NCI-H146 treated with DMSO at 0.1 percent for 48 hours (cell line): ENCODE measurements at regions not wholly inside any gene's neighbourhood (a gene's known extent, or its start where the extent isn't known, plus 50 kb on each side); places are given as distances from the start of the nearest gene placed in this dataset.

ENCODE experiments used
- DNase-seq: peaks from one replicate; lab custom pipeline; 2025; ENCODE audit not compliant: unreplicated experiment; lab: John Stamatoyannopoulos, UW

GRCh38 chr13:107078229-107078765, 510.4 kb upstream of the ARGLU1 start:
- no peak for DNase-seq

- no peak for DNase-seq
These were observed 508.9 kb upstream of the ARGLU1 start for GRCh38 chr13:107076801-107077200.

- no peak for DNase-seq
These were observed 507.6 kb upstream of the ARGLU1 start for GRCh38 chr13:107075576-107075975.

- DNase-seq, result no peak
These were observed 502.9 kb upstream of the ARGLU1 start for GRCh38 chr13:107070792-107071191.

- no peak for DNase-seq
These were observed 501.3 kb upstream of the ARGLU1 start for GRCh38 chr13:107069108-107069776.

GRCh38 chr13:107067381-107067780, 499.4 kb upstream of the ARGLU1 start:
- no peak for DNase-seq

GRCh38 chr13:107066355-107066754, 498.4 kb upstream of the ARGLU1 start:
- DNase-seq, result no peak

- no peak for DNase-seq
These were observed 497.1 kb upstream of the ARGLU1 start for GRCh38 chr13:107065036-107065435.

GRCh38 chr13:107057028-107057631, 489.2 kb upstream of the ARGLU1 start:
- no peak for DNase-seq

- no peak for DNase-seq
These were observed 475.4 kb upstream of the ARGLU1 start for GRCh38 chr13:107043021-107043956.

- DNase-seq, result no peak
These were observed 467.8 kb upstream of the ARGLU1 start for GRCh38 chr13:107035778-107036177.

- DNase-seq, result no peak
These were observed 467.2 kb upstream of the ARGLU1 start for GRCh38 chr13:107035186-107035585.

GRCh38 chr13:107034236-107034872, 466.4 kb upstream of the ARGLU1 start:
- DNase-seq, result no peak

- DNase-seq, result no peak
These were observed 463.8 kb upstream of the ARGLU1 start for GRCh38 chr13:107031716-107032115.

- no peak for DNase-seq
These were observed 460.8 kb upstream of the ARGLU1 start for GRCh38 chr13:107028751-107029150.

- DNase-seq, result no peak
These were observed 458.1 kb upstream of the ARGLU1 start for GRCh38 chr13:107025991-107026390.

GRCh38 chr13:107023335-107023734, 455.4 kb upstream of the ARGLU1 start:
- DNase-seq, result no peak

GRCh38 chr13:107020393-107020792, 452.5 kb upstream of the ARGLU1 start:
- DNase-seq, result no peak

GRCh38 chr13:107018285-107018684, 450.3 kb upstream of the ARGLU1 start:
- no peak for DNase-seq

- DNase-seq, result no peak
These were observed 438.7 kb upstream of the ARGLU1 start for GRCh38 chr13:107006661-107007060.

GRCh38 chr13:107005577-107005976, 437.6 kb upstream of the ARGLU1 start:
- no peak for DNase-seq
